Activated naive CD4-positive, alpha-beta T cell treated with anti-CD3 and anti-CD28 coated beads for 36 hours (primary cell): ENCODE measurements at regions not wholly inside any gene's neighbourhood (a gene's known extent, or its start where the extent isn't known, plus 50 kb on each side); places are given as distances from the start of the nearest gene placed in this dataset.
"Not testable (repeated sequence)": the region's sequence is repeated elsewhere in the genome, so short reads cannot be mapped to it uniquely, and the experiment has no call there.

Experiments
- CTCF ChIA-PET: fragments of 350-600 bp; sonication (Branson Sonifier 250); formaldehyde crosslinking; loops from one replicate; lab custom pipeline; 2021; ENCODE audit warnings: antibody characterized with exemption; lab: Charles Lee
- DNase-seq: peaks from one replicate; pipeline ENCODE4 v3.0.0-alpha.2; 2020
- H3K27ac Mint-ChIP-seq: one replicate; pipeline ENCODE4 v1.8.0; 2021; ENCODE audit warnings: mild to moderate bottlenecking, mixed read lengths
- H3K27me3 Mint-ChIP-seq: one replicate; pipeline ENCODE4 v1.8.0; 2021; ENCODE audit warnings: low read depth, mixed read lengths
- H3K36me3 Mint-ChIP-seq: one replicate; pipeline ENCODE4 v1.8.0; 2021; ENCODE audit warnings: low read depth, mixed read lengths
- H3K4me1 Mint-ChIP-seq: one replicate; pipeline ENCODE4 v1.8.0; 2021; ENCODE audit warnings: low read depth, mixed read lengths
- H3K4me3 Mint-ChIP-seq: one replicate; pipeline ENCODE4 v1.8.0; 2021; ENCODE audit warnings: mild to moderate bottlenecking, moderate library complexity, mixed read lengths
- H3K9me3 Mint-ChIP-seq: one replicate; pipeline ENCODE4 v1.8.0; 2021; ENCODE audit warnings: mixed read lengths
- intact Hi-C: fragments of 100-400 bp; cut with micrococcal nuclease; formaldehyde crosslinking; loops from one replicate; pipeline ENCODE4 v1.15.1; 2023

- CTCF ChIA-PET, result no interaction called here
Measured at GRCh38 chr4:125187226-125188176, 127.3 kb upstream of the FAT4 start.

DNA sequence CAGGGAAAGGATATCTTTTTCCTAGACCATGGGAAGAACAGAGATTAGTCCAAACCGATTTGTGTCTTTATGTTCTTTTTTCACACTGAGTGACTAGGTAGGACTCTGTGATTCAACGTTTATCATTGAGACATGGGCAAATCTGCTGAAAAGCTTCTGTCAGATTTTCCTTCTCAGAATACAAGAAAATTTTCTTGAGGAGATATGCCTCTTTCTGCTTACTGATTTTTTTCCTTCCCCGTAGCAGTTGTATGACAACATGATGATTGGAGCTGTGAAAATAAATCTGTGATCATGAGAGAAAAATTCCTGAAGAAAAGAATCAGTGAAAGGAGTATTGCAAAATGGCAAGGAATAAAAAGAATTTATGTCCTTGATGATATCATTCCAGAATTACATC is 130.6 kb upstream of the FAT4 start:
- no peak overlapping the region for H3K4me3 Mint-ChIP-seq
- H3K27ac Mint-ChIP-seq, result no peak overlapping the region
- no peaks in the 10 kb centered on the region for H3K4me1 Mint-ChIP-seq
- H3K36me3 Mint-ChIP-seq, result no peaks in the 10 kb centered on the region
- intact Hi-C loops, result no loop called here
- H3K27me3 Mint-ChIP-seq, result no peaks in the 10 kb centered on the region
- CTCF ChIA-PET, result no interaction called here
- H3K9me3 Mint-ChIP-seq, result no peaks in the 10 kb centered on the region
- DNase-seq, result no peak

More at GRCh38 chr4:125187226-125188176, 127.3 kb upstream of the FAT4 start:
- Mint-ChIP-seq H3K36me3 (no peaks in the 10 kb centered on the region), H3K4me1 (no peaks in the 10 kb centered on the region), H3K9me3 (no peaks in the 10 kb centered on the region), H3K27me3 (no peaks in the 10 kb centered on the region), H3K27ac (no peak overlapping the region), H3K4me3 (no peak overlapping the region)
- DNase-seq, result no peak
- intact Hi-C loops, result no loop called here

DNA sequence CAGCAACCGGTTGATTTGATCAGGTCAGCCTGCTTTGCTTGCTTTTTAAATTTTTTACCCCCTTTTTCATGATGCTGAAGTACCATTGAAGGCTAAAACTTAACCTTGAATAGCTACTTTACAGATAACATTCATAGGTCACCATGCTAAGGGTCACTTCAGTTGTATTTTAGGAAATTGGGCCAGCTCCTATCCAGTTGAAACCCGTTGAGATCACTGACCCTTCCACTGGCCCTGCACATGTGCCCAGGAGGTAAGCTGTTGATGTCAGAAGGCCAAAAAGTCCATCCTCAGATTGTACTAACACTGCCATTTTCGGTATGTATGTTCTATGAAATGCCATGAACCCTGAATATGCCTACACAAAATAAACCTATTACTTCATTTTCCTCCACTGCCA is 133.0 kb upstream of the FAT4 start:
- H3K4me3 Mint-ChIP-seq, result no peak overlapping the region

DNA sequence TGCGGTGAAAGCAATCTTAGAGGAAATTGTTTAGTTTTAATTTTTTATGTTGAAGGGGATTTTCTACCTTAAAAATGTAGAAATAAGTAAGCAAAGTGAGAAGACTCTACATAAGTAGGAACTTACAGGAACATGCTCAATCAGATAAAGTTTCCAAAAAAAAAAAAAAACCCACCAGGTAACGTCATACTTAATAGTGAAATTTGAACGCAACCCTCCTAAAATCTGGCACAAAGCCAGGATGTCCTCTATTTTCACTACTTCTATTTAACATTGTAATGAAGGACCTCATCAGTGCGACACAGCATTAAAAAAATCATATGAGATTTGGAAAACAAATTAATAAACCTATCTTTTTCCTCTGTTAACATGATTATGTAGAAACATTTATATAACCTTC is 135.0 kb upstream of the FAT4 start:
- intact Hi-C loops, result no loop called here
- no peaks in the 10 kb centered on the region for H3K27me3 Mint-ChIP-seq
- no peaks in the 10 kb centered on the region for H3K4me1 Mint-ChIP-seq
- no peaks in the 10 kb centered on the region for H3K9me3 Mint-ChIP-seq
- H3K27ac Mint-ChIP-seq, result no peak overlapping the region
- CTCF ChIA-PET, result no interaction called here
- H3K4me3 Mint-ChIP-seq, result no peak overlapping the region
- no peaks in the 10 kb centered on the region for H3K36me3 Mint-ChIP-seq
- DNase-seq, result no peak

More for the DNA sequence above, 133.0 kb upstream of the FAT4 start:
- Mint-ChIP-seq H3K9me3 (no peaks in the 10 kb centered on the region), H3K4me1 (no peaks in the 10 kb centered on the region), H3K36me3 (no peaks in the 10 kb centered on the region), H3K27ac (no peak overlapping the region), H3K27me3 (no peaks in the 10 kb centered on the region)
- intact Hi-C loops, result no loop called here
- no peak for DNase-seq
- CTCF ChIA-PET, result interaction anchor here (0.8 kb wide), 1 partner anchor 133 kb away, joined by 3 read pairs; no protein-coding TSS in a partner anchor

DNA sequence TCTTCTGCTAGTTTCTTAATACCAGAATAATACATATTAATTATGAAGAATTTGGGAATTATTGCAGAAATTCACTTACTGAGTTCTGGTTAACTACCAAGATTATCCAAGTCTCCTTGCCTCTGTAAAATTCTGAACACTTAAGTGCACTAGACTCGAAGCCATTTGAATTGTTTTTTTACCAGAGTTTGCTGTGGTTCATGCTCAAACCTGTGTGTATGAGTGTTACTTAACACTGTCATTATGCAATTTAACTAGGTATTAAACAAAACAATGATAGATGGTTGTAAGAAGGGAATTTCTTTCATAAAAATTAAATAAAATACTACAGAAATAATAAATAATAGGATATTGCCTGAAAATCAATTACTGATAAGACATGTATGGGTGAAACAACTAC is 145.6 kb upstream of the FAT4 start:
- no peak for DNase-seq
- H3K27me3 Mint-ChIP-seq, result no peaks in the 10 kb centered on the region
- H3K27ac Mint-ChIP-seq, result no peak overlapping the region
- no peaks in the 10 kb centered on the region for H3K9me3 Mint-ChIP-seq
- H3K4me3 Mint-ChIP-seq, result no peak overlapping the region
- H3K36me3 Mint-ChIP-seq, result no peaks in the 10 kb centered on the region
- intact Hi-C loops, result no loop called here
- no peaks in the 10 kb centered on the region for H3K4me1 Mint-ChIP-seq
- CTCF ChIA-PET, result no interaction called here

DNA sequence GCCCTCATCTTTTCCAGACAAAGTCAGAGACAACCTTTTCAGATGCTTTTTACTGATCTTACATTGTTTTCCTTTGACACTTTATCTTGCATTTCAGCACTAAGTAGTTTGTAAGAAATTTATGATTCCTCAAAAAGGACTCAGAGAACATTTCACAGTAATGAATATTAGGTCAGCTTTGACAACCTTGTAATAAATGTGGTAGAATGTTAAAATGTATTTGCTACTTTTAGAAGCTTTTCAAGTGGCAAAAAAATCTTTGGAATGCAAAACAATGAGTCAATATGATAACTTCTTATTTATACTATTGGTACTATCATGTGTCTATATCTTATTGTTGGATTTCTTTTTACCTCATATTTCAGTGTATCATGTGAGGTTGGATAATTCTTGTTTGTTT is 146.2 kb upstream of the FAT4 start:
- CTCF ChIA-PET, result no interaction called here
- Mint-ChIP-seq H3K27me3 (no peaks in the 10 kb centered on the region), H3K4me1 (no peaks in the 10 kb centered on the region), H3K27ac (no peak overlapping the region), H3K36me3 (no peaks in the 10 kb centered on the region), H3K4me3 (no peak overlapping the region), H3K9me3 (no peaks in the 10 kb centered on the region)
- no peak for DNase-seq
- intact Hi-C loops, result no loop called here

DNA sequence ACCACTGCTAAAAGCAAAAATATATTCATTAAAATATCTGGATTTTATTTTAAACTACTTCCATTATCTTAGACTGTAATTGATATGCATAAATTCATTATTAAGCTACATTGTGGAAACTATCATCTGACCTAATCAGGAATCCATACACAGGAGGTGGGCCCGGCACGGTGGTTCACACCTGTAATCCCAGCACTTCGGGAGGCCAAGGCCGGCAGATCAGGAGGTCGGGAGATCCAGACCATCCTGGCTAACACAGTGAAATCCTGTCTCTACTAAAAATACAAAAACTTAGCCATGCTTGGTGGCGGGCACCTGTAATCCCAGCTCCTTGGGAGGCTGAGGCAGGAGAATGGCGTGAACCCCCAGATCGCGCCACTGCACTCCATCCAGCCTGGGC is 148.7 kb upstream of the FAT4 start:
- H3K36me3 Mint-ChIP-seq, CTCF ChIA-PET, H3K4me3 Mint-ChIP-seq, DNase-seq, H3K9me3 Mint-ChIP-seq, intact Hi-C loops, H3K27me3 Mint-ChIP-seq, H3K4me1 Mint-ChIP-seq, H3K27ac Mint-ChIP-seq: not testable (repeated sequence)

DNA sequence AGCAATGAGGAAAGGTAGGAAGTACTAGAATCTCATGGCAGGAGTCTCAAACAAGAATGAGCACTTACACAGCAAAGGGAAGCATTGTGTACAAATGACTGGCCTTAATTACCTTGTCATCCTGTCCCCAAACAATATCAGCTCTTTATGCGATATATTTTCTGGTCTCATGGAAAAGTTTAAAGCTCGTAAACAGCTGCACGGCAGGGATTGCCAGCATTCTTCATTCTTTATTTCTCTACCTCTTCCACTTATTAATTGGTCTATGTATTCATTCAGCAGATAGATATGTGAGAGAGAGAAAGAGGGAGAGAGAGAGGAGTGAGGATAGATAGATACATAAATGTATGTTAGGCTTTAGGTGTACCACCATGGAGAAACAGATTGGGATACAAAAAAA is 155.8 kb upstream of the FAT4 start:
- no peak overlapping the region for H3K27ac Mint-ChIP-seq
- CTCF ChIA-PET, result interaction anchor here (0.8 kb wide), 1 partner anchor 42 kb away, joined by 7 read pairs; no protein-coding TSS in a partner anchor
- no peaks in the 10 kb centered on the region for H3K27me3 Mint-ChIP-seq
- no peak overlapping the region for H3K4me3 Mint-ChIP-seq
- H3K4me1 Mint-ChIP-seq, result no peaks in the 10 kb centered on the region
- H3K36me3 Mint-ChIP-seq, result no peaks in the 10 kb centered on the region
- DNase-seq, result no peak
- H3K9me3 Mint-ChIP-seq, result peaks cover 4% of the 10 kb centered on the region
- intact Hi-C loops, result no loop called here

- intact Hi-C loops, result no loop called here
- Mint-ChIP-seq H3K4me3 (no peak overlapping the region), H3K27ac (no peak overlapping the region), H3K9me3 (peaks cover 4% of the 10 kb centered on the region), H3K36me3 (no peaks in the 10 kb centered on the region), H3K27me3 (no peaks in the 10 kb centered on the region), H3K4me1 (no peaks in the 10 kb centered on the region)
- no peak for DNase-seq
- CTCF ChIA-PET, result no interaction called here
Measured at GRCh38 chr4:125155251-125155650, 159.5 kb upstream of the FAT4 start.

DNA sequence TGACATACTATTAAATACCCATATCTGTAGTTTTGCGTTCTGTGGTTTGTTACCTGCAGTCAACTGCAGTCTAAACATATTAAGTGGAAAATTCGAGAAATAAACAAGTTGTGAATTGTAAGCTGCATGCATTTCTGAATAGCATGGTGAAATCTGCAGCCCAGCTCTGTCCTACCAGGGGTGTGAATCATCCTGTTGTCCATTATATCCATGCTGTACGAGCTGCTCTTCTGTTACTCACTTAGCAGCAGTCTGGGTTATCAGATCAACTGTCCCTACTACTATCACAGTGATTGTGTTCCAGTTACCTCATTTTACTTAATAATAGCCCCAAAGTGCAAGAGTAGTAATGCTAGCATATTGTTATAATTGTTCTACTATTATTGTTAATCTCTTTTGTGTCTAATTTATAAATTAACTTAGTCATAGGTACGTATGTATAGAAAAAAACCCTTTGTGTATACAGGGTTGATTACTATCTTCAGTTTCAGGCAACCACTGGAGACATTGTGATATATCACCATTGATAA is 173.7 kb upstream of the FAT4 start:
- no peak overlapping the region for H3K27ac Mint-ChIP-seq
- H3K9me3 Mint-ChIP-seq, result no peaks in the 10 kb centered on the region
- H3K4me3 Mint-ChIP-seq, result no peak overlapping the region
- no peak for DNase-seq
- no peaks in the 10 kb centered on the region for H3K4me1 Mint-ChIP-seq
- H3K27me3 Mint-ChIP-seq, result no peaks in the 10 kb centered on the region
- CTCF ChIA-PET, result no interaction called here
- no peaks in the 10 kb centered on the region for H3K36me3 Mint-ChIP-seq
- intact Hi-C loops, result no loop called here

GRCh38 chr4:125135652-125136051 is 179.1 kb upstream of the FAT4 start:
- H3K9me3 Mint-ChIP-seq, result no peaks in the 10 kb centered on the region
- no peak overlapping the region for H3K4me3 Mint-ChIP-seq
- intact Hi-C loops, result no loop called here
- no peak overlapping the region for H3K27ac Mint-ChIP-seq
- no peaks in the 10 kb centered on the region for H3K27me3 Mint-ChIP-seq
- CTCF ChIA-PET, result no interaction called here
- DNase-seq, result no peak
- H3K4me1 Mint-ChIP-seq, result no peaks in the 10 kb centered on the region
- H3K36me3 Mint-ChIP-seq, result no peaks in the 10 kb centered on the region

GRCh38 chr4:125132729-125133128 is 182.0 kb upstream of the FAT4 start:
- H3K36me3 Mint-ChIP-seq, result no peaks in the 10 kb centered on the region
- no peak overlapping the region for H3K4me3 Mint-ChIP-seq
- no peaks in the 10 kb centered on the region for H3K27me3 Mint-ChIP-seq
- H3K27ac Mint-ChIP-seq, result no peak overlapping the region
- DNase-seq, result no peak
- CTCF ChIA-PET, result no interaction called here
- no peaks in the 10 kb centered on the region for H3K4me1 Mint-ChIP-seq
- intact Hi-C loops, result no loop called here
- no peaks in the 10 kb centered on the region for H3K9me3 Mint-ChIP-seq
